ENCODE measurements at regions not wholly inside any gene's neighbourhood (a gene's known extent, or its start where the extent isn't known, plus 50 kb on each side); places are given as distances from the start of the nearest gene placed in this dataset.

DNA sequence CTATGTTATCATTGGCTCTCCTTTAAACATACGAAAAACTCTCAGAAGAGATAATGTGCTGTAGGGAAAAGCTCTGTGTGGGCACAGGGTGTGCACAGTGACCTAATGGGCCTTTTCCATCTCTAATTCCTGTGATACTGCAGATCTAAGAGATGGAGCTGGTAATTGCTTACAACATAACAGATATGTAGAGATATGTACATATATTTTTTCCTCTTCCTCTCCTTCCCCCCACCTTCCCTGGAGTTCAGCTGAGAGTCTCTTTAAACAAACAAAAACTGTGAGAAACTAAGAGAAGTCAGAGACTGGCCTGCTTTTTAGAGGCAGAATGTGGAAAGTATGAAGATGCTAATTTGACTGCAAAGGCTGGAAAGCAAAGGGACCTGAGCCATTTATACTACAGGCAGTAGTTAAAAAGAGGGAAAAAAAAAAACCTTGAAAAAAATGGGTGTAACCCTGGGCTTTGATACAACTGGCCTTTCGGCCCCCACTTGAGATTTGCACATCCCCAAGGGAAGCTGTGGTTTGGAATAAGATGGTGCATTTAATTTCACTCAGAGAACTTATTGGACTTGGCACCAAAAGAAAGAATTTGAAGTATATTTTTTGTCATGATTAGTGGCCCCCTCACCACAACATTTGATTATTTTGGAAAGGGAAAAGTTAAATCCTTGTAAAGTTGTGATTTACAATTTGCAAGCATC lies 502.2 kb upstream of the ZEB2 start:
- DNase-seq (ENCODE audit: low spot score), result no peak

DNA sequence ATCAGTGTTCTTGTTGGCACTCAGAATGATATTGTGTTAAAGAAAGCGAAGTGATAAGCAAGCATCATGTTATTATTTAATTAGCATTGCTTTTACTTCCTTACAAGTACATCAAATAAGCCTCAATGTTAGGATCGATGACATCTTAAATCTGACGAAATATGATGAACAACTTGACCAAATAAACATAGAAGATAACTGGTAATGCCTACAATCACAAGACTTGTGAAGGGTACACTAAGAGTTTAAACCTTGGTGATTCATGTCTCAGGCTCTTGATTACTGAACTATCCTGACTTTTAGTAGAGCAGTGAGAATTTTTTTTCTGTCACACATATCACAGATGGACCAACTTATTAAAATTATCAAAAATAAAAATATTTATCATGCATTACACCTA lies 500.8 kb upstream of the ZEB2 start:
- DNase-seq (ENCODE audit: low spot score), result no peak

DNA sequence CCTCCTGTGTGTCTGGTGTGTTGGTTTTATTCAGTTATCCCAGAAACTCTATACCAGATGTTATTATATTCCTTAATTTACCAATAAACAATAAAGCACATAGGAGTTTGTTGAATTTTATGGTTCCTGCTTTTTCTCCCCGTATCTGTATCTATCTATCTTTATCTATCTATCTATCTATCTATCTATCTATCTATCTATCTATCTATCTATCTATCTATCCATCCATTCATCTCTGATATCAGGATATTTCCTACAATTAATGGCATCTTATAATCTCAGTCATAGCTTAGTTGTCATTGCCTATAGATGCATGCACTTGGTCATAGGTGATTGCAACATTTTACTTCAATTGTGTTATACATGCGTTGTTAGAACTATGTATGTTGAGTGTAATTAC lies 500.2 kb upstream of the ZEB2 start:
- DNase-seq (ENCODE audit: low spot score), result no peak

DNA sequence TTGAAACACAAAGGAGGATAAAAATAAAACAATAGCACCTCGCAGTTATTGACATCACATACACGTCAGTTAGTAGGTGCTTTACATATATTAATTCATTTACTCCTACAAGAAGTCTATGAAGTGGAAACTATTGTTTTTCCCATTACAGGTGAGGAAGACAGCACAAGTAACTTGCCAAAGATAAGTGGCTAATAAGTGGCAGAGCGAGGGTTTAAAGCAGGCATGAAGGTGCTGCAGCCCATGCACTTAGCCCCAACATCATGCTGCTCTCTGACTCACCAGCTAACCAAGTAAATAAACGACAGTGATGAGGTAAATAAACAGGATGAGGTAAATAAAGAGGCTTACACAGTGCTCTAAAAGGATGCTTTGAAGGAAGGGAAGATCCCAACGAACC lies 498.6 kb upstream of the ZEB2 start:
- DNase-seq (ENCODE audit: low spot score), result no peak

DNA sequence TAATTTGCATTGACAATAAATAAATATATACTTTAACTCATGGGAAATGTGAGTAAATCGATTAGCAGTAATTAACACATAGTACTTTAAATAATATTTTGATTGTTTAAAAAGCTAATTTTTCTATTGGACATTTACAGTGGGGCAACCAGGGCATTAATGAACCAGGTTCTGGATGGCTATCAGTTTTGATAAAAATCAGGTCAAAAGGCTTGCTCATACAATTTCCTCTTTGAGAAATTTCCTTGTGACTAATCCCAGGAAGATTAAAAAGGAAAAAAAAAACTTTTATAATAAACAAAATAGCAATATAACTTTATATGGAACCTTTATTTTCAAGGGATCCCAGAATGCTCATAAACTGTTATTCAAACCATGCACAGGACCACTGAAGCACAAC lies 497.2 kb upstream of the ZEB2 start:
- no peak for DNase-seq (ENCODE audit: low spot score)

DNA sequence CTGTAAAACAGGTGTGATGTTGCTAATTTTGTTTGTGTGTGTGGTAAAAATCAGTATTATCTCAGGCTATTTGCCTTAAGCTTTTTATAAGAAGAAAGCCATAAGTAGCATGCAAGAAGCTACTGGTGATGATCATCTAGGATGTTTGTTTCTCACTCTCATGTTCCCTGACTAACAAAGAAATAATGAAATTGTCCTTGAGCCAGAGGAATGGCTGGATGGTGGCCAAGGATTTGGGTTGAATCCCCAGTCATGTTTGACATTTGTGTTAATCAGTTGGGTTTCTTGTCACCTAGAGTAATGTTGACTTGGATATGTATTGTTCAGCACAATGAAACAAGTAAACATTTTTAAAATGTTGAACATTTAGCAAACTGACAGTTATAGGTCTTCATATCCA lies 496.8 kb upstream of the ZEB2 start:
- DNase-seq (ENCODE audit: low spot score), result no peak

DNA sequence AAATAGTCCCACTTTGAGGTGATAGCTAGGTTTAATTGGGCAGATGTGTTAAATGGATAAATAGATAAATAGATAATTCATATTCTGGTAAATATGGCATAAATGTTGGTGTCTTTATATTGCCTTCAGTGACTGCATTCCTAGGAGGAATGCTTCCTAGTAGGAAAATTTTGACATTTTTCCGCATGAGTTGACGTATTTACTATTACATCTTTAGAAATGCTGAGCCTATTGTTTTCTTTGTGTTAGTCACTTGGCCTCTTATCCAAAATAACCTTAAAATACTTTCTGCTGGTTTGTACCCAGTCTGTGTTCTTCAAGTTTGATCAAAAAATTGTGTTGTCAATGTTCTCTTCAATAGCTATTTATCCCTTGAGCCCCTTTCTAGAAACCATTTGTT lies 495.6 kb upstream of the ZEB2 start:
- DNase-seq (ENCODE audit: low spot score), result no peak

DNA sequence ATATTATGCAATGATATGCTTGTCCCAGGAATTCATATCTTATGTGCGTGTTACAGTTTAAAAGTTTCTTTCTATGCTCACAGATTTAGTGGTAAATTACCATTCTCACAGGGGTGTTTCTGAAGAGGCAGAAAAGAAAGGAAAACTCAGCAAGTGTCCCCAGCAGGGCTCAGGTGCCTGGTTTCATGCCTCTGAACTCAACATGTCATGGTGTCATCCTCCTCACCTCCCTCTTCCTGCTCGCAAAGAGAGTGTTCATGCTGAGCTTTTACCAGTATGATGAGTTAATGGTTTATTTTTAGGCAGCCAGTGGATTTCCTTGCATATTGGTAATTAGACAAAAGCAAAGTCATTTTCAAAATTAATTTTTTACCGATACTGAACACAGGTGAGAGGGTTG lies 492.9 kb upstream of the ZEB2 start:
- DNase-seq (ENCODE audit: low spot score), result no peak

DNA sequence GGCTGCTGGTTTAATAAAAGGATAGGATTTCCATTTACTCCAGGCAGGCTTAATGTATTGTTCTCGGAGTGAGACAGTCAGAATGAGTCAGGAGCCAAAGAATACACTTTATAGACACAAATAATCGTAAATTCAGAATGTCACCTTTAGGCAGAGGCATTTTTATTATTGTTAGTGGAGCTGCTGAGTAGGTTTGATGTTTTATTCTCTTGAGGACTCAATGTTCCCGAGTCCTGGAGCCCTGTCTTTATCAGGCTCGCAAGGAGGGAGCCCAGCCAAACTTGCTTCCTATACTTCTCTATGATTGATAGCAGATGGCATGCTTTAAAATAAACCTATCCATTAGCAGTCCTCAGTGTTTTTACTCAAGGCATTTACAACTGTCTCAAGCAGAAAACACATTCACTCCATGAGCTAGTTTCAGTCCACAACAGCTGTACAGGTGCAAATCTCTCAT lies 492.3 kb upstream of the ZEB2 start:
- DNase-seq (ENCODE audit: low spot score), result no peak

DNA sequence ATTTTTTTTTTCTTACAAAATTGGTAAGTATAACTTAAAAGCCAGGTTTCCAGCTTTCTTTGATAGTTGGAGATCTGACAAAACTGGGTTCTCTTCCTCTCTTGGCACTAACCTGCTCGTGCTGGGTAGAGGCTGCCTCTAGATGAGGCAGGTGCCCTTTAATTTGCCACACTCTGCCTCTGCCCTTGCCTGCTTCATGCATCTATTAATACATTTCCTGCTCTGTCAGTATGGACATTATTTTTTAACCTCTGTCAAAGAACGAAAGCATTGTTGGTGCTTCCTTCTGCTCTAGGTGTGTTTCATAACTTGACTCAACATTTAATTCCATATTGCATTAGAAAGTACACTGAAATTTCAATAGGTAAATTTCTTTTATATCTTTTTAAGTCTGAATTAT lies 490.7 kb upstream of the ZEB2 start:
- no peak for DNase-seq (ENCODE audit: low spot score)

DNA sequence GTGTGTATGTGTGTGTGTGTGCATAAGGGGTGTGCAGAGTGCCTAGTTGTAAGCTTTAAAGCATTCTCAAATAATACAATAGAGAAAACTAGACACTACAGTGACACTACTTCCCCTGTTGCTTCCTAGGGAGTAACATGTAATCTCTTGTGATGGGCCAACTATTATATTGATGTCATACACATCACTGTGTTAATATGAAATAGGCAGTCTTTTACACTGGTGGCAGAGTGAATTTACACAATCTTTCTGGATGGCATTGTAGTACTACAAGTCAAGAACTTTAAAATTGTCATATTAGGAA lies 488.0 kb upstream of the ZEB2 start:
- no peak for DNase-seq (ENCODE audit: low spot score)

DNA sequence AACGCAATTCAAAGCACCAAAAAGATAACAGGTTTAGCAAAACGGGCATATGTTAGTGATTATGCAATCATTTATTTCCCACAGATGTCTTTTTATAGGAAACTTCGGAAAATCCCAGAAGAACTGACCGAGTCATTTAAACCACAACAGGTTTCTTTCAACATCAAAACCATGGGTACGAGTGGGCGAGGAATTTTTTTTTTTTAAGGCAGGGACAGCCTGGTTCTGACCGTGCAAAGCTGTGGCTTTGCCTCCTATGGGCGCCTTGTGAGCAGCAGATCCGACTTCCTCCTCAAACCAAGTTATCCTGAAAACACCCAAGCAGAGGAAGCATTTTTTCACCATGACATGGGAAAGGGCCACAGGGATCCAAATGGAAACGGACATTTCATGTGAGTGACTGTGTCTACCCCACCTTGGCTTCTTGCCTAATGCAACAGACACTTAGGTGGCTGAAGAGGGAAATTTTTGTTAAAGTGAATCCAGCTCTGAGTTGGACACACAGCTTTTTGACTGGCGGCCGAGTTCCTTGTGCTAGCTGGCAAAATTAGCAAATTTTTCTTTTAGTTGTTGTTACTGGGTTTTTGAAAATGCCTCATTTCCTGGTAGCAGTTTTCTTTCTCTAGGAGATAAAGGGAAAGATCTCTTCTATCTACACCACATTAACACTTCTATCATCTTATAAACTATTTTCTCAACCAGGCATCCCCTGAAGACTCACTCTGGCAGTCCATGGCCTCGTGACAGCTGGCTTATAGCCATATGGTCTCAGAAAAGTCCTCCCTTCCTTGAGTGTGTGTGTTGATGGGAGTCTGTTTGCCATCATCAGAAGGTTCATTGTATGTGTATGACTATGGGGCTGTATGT lies 487.4 kb upstream of the ZEB2 start:
- no peak for DNase-seq (ENCODE audit: low spot score)

DNA sequence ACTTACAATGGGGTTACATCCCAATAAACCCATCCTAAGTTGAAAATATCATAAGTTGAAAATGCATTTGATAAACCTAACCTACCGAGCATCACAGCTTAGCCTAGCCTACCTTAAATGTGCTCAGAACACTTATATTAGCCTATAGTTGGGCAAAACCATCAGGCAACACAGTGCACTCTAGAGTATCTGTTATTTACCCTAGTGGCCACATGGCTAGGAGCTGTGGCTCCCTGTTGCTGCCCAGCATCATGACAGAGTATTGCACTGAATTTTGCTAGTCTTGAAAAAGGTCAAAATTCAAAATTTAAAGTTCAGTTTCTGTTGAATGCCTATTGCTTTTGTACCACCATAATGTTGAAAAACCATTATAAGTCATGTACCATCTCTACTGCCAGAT lies 482.7 kb upstream of the ZEB2 start:
- DNase-seq (ENCODE audit: low spot score), result no peak

DNA sequence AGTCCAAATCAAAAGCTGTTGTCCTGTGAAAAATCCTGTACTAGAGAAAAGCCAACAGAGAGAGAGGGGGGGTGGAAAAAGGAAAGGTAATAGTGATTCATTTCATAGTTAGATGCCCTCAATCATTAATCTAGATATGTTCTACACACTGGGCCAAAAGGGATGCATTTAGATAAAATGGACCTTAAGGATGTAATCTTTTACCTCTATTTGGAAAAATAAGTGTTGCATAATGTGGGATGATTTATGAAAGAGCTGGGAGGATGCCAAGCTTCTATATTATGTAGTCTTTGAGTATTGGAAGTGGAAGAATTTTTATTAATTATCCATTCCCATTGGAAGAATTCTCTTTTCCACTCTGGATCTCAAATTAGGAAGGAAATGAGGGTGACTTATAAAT lies 480.5 kb upstream of the ZEB2 start:
- DNase-seq (ENCODE audit: low spot score), result no peak

DNA sequence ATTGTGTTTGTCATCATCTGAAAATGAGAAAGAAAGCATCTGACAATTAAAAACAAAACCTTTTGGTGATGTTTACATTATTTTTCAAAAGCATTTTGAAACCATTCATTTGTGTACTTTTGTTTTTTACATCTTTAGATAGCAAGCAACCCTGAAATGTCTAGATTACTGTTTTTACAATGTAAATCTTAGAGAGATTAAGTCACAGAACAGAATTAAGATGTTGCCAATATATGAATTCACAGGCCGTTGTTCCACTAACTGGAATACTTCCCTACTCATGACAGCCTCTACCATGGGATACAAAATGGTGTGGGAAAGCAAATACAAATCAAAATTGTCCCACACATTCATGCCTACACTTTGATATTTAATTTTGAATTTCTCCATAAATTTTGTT lies 480.0 kb upstream of the ZEB2 start:
- no peak for DNase-seq (ENCODE audit: low spot score)

DNA sequence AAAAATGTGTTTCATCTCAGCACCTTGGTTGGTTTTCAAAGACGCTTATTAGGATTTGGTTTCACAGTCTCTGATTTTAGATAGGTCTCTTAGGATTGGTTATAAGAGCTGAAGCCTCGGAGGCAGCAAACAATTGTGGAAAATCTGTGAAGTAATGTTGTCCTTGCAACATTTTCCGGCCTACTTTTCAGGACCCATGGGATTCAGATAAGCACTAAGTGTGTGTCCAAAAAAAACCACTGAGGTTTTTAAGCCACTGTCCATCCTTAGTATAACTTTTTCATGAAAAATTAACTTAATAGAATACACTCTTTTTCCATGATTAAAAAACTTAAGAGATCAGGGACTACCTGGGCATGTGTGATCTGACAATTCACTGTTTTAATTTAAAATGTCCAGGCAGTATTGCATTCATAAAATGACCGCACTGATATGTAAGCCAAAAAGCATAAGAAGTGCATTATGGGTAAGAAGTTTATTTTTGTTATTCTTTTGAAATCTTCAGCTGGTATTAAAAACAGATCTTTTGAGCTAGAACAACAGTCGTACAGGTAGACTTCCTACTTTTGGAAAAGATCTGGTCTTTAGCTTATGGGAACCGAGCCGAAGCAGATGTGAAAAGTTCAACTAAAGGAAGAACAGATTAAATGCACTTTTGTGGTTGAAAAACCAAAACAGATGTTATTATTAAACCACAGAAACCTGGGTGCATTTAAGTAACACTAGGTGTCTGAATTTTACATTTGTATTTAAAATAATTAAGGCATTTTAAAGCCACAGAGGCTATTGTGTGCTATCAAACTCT lies 479.4 kb upstream of the ZEB2 start:
- DNase-seq (ENCODE audit: low spot score), result no peak

DNA sequence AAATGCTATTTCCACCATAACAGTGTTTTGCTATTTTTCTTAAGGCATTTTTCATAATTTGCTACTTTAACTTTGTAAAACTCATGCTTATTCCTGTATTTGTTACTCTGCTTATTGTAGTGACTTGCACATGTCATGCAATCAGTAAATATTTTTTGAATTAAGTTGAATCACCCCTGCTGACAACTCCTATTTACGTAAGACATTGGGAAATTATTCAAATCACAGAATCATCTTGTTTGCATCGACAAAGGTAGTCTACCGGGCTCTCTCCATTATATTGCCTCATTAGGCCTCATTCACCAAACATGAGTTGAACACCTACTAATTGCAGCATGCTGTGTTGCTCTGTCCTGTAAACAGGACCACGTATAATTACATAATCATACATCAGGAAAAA lies 478.5 kb upstream of the ZEB2 start:
- DNase-seq (ENCODE audit: low spot score), result no peak

DNA sequence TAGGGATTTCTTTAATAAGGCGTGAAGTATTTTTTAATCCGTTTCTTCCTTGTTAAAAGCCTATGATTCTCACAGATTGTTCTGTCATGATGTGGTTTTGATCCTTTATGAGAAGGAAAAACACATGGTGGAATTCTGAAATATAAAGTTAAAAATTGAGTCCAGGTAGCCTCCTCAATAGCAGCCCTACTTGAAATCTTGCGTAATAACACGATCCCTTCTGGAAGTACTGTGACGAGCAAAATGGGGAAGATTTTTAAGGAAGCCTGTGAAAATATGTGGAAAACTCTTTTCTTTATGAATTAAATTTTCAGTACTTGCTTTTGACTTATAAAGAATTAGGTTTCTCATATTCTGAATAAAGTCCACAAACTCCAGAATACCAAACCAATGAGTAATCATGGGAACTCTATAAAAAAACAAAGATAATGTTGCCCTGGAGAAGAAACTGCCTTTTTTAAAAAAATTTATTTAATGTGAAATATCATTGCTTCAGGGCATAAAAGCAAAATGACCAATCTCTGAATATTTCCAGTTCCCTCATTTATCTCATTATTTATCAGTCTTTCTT lies 476.4 kb upstream of the ZEB2 start:
- no peak for DNase-seq (ENCODE audit: low spot score)

DNA sequence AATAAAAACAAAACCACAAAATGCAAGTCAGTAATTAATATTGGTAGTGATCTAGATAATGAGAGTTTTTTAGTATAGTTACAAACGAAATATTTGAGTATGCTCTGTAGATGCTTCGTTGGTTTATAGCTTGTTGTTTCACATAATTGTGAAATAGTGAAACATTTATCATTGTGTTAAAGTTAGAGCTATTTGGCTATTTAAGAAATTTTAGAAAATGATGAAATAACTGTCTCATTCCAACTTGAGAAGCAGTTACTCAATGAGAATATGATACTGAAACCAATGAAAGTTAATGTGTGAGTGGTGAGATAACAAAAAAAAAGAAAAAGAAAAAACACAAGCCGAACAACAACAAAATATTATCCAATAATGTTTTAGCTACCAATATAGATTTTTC lies 475.6 kb upstream of the ZEB2 start:
- no peak for DNase-seq (ENCODE audit: low spot score)

DNA sequence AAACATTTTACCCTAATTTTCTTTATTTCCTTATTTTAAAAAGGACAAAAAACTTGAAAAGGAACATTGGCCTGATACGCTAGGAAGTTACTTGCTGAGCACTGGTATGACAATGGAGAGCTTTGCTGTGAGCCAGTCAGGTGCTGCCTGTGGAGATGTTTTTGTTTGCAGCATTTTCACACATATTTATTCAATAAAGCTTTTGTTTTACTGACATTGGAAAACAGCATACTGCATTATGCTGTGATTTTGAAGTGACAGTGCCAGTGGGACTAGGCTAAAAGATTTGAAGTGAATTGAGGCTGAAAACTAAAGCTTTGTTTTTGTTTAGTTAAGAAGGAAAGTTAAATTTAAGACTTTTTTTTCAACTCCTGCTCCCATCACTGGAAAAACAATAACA lies 470.7 kb upstream of the ZEB2 start:
- DNase-seq (ENCODE audit: low spot score), result no peak

DNA sequence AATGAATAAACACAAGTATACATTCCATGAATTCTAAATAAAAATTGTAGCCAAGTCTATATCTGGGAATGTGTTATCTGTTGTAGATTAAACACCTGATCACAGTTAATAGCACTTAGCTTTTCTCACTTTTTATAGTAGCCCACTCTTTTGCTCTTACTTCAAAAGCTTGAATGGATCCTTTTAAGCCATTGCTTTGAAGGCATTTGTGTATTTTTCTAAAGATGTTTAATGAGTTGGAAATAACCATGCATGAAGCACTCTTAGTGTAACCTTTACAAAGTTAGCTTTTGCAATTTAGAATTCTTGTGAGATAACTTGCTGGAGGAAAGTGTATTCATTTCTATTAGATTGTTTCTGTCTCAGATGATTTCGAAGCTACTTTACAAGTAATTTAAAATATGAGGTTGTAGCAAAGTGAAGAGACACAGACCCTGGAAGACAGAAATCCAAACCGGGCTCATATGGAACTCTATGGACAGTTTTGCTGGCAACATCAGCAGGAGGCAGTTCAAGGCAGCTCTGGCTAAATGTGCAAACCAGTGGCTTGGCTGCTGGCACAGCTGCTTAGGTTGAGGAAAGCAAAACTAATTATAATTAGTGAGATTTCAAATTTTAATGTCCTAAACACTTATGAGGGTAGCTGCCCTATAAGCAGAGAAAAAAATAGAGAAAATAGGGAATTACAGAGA lies 469.8 kb upstream of the ZEB2 start:
- DNase-seq (ENCODE audit: low spot score), result no peak

DNA sequence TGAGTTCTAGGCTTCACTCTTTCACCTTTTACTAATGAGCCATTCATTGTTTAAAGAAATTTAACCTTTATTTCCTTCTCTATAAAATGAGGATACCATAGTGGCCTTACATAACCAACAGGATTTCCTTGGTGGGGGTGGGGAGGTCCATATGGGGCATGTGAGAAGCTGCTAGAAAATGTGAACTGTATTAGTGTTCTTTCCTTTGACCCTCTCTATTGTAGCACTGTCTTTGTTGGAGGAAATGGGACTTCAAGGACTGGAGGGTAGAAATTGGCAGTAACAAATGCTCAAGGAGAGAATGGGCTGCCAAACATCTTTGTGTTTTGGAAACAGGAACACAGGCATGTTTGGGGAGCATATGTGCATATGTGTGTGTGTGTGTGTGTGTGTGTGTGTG lies 468.7 kb upstream of the ZEB2 start:
- DNase-seq (ENCODE audit: low spot score), result no peak
